Neural cell (in vitro differentiated cells): ENCODE measurements at regions not wholly inside any gene's neighbourhood (a gene's known extent, or its start where the extent isn't known, plus 50 kb on each side); places are given as distances from the start of the nearest gene placed in this dataset.

Experiments
- H2AFZ ChIP-seq: fragments of 200-600, 300-800 bp; sonication (generic), shearing (Covaris generic); 2 replicates; pipeline ENCODE4 v1.6.0; 2014; ENCODE audit warnings: low read depth, mild to moderate bottlenecking, antibody characterized with exemption, low read length, moderate library complexity
- H3F3A ChIP-seq: fragments of 200-600 bp; shearing (Covaris generic); 2 replicates; pipeline ENCODE4 v1.6.1; 2016; ENCODE audit warnings: mild to moderate bottlenecking, moderate library complexity, mixed read lengths, antibody characterized with exemption, low read length; ENCODE audit not compliant: insufficient read depth, poor library complexity, severe bottlenecking
- H3K27ac ChIP-seq: fragments of 200-600, 300-800 bp; sonication (generic), shearing (Covaris generic); 2 replicates; pipeline ENCODE4 v1.5.1; 2014; ENCODE audit warnings: mild to moderate bottlenecking, low read length, moderate library complexity
- H3K27me3 ChIP-seq: fragments of 300-800, 200-600 bp; sonication (generic), shearing (Covaris generic); 2 replicates; pipeline ENCODE4 v1.6.0; 2014; ENCODE audit warnings: mild to moderate bottlenecking, low read depth, low read length, moderate library complexity; ENCODE audit not compliant: insufficient read depth
- H3K36me3 ChIP-seq: fragments of 300-800, 200-600 bp; sonication (generic), shearing (Covaris generic); 2 replicates; pipeline ENCODE4 v1.5.1; 2014; ENCODE audit warnings: mild to moderate bottlenecking, antibody characterized with exemption, low read length, moderate library complexity; ENCODE audit not compliant: insufficient read depth
- H3K4me2 ChIP-seq: fragments of 300-800, 200-600 bp; sonication (generic), shearing (Covaris generic); 2 replicates; pipeline ENCODE4 v1.6.0; 2014; ENCODE audit warnings: mild to moderate bottlenecking, low read length
- H3K4me3 ChIP-seq: fragments of 300-800, 200-600 bp; sonication (generic), shearing (Covaris generic); 2 replicates; pipeline ENCODE4 v1.5.1; 2014; ENCODE audit warnings: mild to moderate bottlenecking, low read length, moderate library complexity
- H3K79me2 ChIP-seq: fragments of 200-600 bp; shearing (Covaris generic); replicated peaks from 2 replicates; pipeline ENCODE4 v1.6.0; 2014; ENCODE audit warnings: mild to moderate bottlenecking, low read length, moderate library complexity; ENCODE audit not compliant: insufficient read depth
- H3K9ac ChIP-seq: fragments of 300-800, 200-600 bp; sonication (generic), shearing (Covaris generic); 2 replicates; pipeline ENCODE4 v1.6.1; 2016; ENCODE audit warnings: mild to moderate bottlenecking, low read length, mixed read lengths
- H3K9me2 ChIP-seq: fragments of 200-600 bp; shearing (Covaris generic); 2 replicates; pipeline ENCODE4 v1.6.1; 2016; ENCODE audit warnings: mild to moderate bottlenecking, low read length, mixed read lengths; ENCODE audit not compliant: insufficient read depth
- H3K9me3 ChIP-seq: fragments of 200-600, 300-800 bp; sonication (generic), shearing (Covaris generic); 2 replicates; pipeline ENCODE4 v1.6.1; 2016; ENCODE audit warnings: mild to moderate bottlenecking, mixed run types, low read length, moderate library complexity, mixed read lengths
- H4K20me1 ChIP-seq: fragments of 200-600 bp; shearing (Covaris generic); 2 replicates; pipeline ENCODE4 v1.6.1; 2016; ENCODE audit warnings: mild to moderate bottlenecking, mixed run types; ENCODE audit not compliant: insufficient read depth
- CTCF ChIP-seq: fragments of 450-650 bp; IDR thresholded peaks from 2 replicates; pipeline ENCODE4 v1.5.1; 2014; ENCODE audit warnings: antibody characterized with exemption, mild to moderate bottlenecking, moderate library complexity; ENCODE audit not compliant: poor library complexity, severe bottlenecking
- EP300 ChIP-seq: fragments of 450-650 bp; conservative IDR thresholded peaks from 2 replicates; pipeline ENCODE4 v1.6.1; 2014; ENCODE audit warnings: antibody characterized with exemption, mild to moderate bottlenecking, moderate library complexity; ENCODE audit not compliant: poor library complexity, severe bottlenecking
- EZH2 ChIP-seq: fragments of 200-600, 300-800 bp; shearing (Covaris generic), sonication (generic); IDR thresholded peaks from 2 replicates; pipeline ENCODE4 v1.6.1; 2014; ENCODE audit warnings: antibody characterized with exemption, low read length, borderline replicate concordance, mild to moderate bottlenecking; ENCODE audit not compliant: insufficient read depth, poor library complexity, severe bottlenecking
- MXI1 ChIP-seq: fragments of 450-650 bp; conservative IDR thresholded peaks from 2 replicates; pipeline ENCODE4 v1.6.1; 2014; ENCODE audit warnings: antibody characterized with exemption, mild to moderate bottlenecking; ENCODE audit not compliant: poor library complexity, severe bottlenecking
- POLR2AphosphoS5 ChIP-seq: IDR thresholded peaks from 2 replicates; pipeline ENCODE4 v1.6.1; 2012
- RAD21 ChIP-seq: fragments of 450-650 bp; conservative IDR thresholded peaks from 2 replicates; pipeline ENCODE4 v1.6.1; 2014; ENCODE audit warnings: antibody characterized with exemption, mild to moderate bottlenecking, moderate library complexity
- SMC3 ChIP-seq: fragments of 450-650 bp; conservative IDR thresholded peaks from 2 replicates; pipeline ENCODE4 v1.6.1; 2014; ENCODE audit warnings: antibody characterized with exemption, mild to moderate bottlenecking, moderate library complexity; ENCODE audit not compliant: poor library complexity
- TAF1 ChIP-seq: IDR thresholded peaks from 2 replicates; pipeline ENCODE4 v1.6.1; 2012; ENCODE audit warnings: low read depth
- TF ChIP-seq, protein P1 (sequence below): IDR thresholded peaks from 2 replicates; pipeline ENCODE4 v1.6.1; 2012; ENCODE audit warnings: borderline replicate concordance

- no peaks in the 10 kb centered on the region for H3K79me2 ChIP-seq
- no peaks in the 10 kb centered on the region for H3F3A ChIP-seq
- TF ChIP-seq MXI1 = no peak
- TF ChIP-seq EZH2 = no peak
- H4K20me1 ChIP-seq = no peaks in the 10 kb centered on the region
- no peaks in the 10 kb centered on the region for H3K27me3 ChIP-seq
- H3K9me2 ChIP-seq = no peaks in the 10 kb centered on the region
- no peaks in the 10 kb centered on the region for H3K9me3 ChIP-seq
- H3K4me3 ChIP-seq = peak overlapping the region; percentile 11
- H3K36me3 ChIP-seq = no peaks in the 10 kb centered on the region
- no peak overlapping the region for H3K4me2 ChIP-seq
- no peak overlapping the region for H2AFZ ChIP-seq
- H3K27ac ChIP-seq = no peak overlapping the region
- no peak overlapping the region for H3K9ac ChIP-seq
Measured at GRCh38 chr4:148800336-148800885, 358.2 kb upstream of the NR3C2 start.

DNA sequence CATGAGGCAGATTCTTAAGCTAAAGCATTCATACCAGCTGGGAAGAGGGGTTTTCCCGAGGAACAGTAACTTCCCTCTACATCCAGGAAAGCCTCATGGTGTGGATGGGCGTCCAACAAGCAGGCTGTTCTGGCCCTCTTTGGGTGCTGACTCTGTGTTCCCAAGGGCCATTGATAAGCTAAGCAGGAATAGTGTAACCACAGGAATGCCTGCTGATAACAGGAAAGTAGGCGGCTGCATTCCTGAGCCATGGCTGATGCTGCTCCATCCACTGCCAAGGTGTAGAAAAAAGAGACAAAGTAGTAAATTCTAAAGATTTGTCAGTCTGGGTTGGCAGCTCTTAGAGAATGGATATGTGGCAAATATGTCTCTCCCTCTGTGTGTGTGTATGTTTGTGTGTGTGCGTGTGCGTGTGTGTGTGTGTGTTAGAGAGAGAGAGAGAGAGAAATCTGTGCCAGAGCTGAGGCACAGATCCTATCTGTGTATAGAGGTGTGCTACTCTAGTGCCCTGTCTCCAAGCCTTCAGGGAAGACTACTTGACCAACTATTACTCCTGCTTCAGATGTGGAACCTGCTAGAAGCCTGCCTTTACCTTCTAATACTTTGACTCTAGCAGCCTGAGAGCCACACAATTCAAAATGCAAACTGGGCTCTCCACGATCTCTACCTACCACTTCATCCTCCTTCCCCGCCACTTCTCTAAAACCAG, 353.1 kb upstream of the NR3C2 start:
- H3K9me2 ChIP-seq = no peaks in the 10 kb centered on the region
- H3K9me3 ChIP-seq = no peaks in the 10 kb centered on the region
- H2AFZ ChIP-seq = no peak overlapping the region
- H3K79me2 ChIP-seq = no peaks in the 10 kb centered on the region
- no peak overlapping the region for H3K27ac ChIP-seq
- H3K4me3 ChIP-seq = no peak overlapping the region
- no peaks in the 10 kb centered on the region for H4K20me1 ChIP-seq
- no peak overlapping the region for H3K9ac ChIP-seq
- no peak overlapping the region for H3K4me2 ChIP-seq
- H3K36me3 ChIP-seq = no peaks in the 10 kb centered on the region
- TF ChIP-seq, protein P1, sequence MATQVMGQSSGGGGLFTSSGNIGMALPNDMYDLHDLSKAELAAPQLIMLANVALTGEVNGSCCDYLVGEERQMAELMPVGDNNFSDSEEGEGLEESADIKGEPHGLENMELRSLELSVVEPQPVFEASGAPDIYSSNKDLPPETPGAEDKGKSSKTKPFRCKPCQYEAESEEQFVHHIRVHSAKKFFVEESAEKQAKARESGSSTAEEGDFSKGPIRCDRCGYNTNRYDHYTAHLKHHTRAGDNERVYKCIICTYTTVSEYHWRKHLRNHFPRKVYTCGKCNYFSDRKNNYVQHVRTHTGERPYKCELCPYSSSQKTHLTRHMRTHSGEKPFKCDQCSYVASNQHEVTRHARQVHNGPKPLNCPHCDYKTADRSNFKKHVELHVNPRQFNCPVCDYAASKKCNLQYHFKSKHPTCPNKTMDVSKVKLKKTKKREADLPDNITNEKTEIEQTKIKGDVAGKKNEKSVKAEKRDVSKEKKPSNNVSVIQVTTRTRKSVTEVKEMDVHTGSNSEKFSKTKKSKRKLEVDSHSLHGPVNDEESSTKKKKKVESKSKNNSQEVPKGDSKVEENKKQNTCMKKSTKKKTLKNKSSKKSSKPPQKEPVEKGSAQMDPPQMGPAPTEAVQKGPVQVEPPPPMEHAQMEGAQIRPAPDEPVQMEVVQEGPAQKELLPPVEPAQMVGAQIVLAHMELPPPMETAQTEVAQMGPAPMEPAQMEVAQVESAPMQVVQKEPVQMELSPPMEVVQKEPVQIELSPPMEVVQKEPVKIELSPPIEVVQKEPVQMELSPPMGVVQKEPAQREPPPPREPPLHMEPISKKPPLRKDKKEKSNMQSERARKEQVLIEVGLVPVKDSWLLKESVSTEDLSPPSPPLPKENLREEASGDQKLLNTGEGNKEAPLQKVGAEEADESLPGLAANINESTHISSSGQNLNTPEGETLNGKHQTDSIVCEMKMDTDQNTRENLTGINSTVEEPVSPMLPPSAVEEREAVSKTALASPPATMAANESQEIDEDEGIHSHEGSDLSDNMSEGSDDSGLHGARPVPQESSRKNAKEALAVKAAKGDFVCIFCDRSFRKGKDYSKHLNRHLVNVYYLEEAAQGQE = no peak
- TF ChIP-seq TAF1 (no peak), RAD21 (no peak), EZH2 (no peak), EP300 (no peak)
- H3K27me3 ChIP-seq = no peaks in the 10 kb centered on the region
- H3F3A ChIP-seq = no peaks in the 10 kb centered on the region

GRCh38 chr4:148793221-148793620, 351.0 kb upstream of the NR3C2 start:
- Histone ChIP-seq H3K79me2 (no peaks in the 10 kb centered on the region), H4K20me1 (no peaks in the 10 kb centered on the region), H2AFZ (no peak overlapping the region), H3K9ac (no peak overlapping the region), H3K27me3 (no peaks in the 10 kb centered on the region), H3F3A (no peaks in the 10 kb centered on the region), H3K36me3 (no peaks in the 10 kb centered on the region), H3K9me3 (no peaks in the 10 kb centered on the region), H3K4me3 (no peak overlapping the region), H3K27ac (no peak overlapping the region), H3K9me2 (no peaks in the 10 kb centered on the region), H3K4me2 (no peak overlapping the region)
- no peak for TF ChIP-seq SMC3
- TF ChIP-seq TAF1 = no peak
- TF ChIP-seq EP300 = no peak
- TF ChIP-seq, protein P1 = no peak
- no peak for TF ChIP-seq EZH2
- no peak for TF ChIP-seq CTCF
- no peak for TF ChIP-seq POLR2AphosphoS5
- no peak for TF ChIP-seq RAD21
